Liver (tissue), 8 donors: ENCODE measurements at regions not wholly inside any gene's neighbourhood (a gene's known extent, or its start where the extent isn't known, plus 50 kb on each side); places are given as distances from the start of the nearest gene placed in this dataset.

ENCODE experiments used
- DNase-seq: peaks from one replicate; pipeline ENCODE4 v3.0.0-alpha.2; 2017; ENCODE audit warnings: low spot score
- H3K27ac ChIP-seq, 2 donors: one replicate each; pipeline ENCODE4 v1.7.0; 2013; ENCODE audit warnings: inconsistent platforms in 2 of 2, low read length in 2 of 2, control low read depth in 1 of 2, low read depth in 1 of 2, mild to moderate bottlenecking in 1 of 2
- H3K27me3 ChIP-seq, 4 donors: one replicate each; pipeline versions ENCODE4 v1.6.1 to v1.7.0; 2013; ENCODE audit warnings: low read length in 3 of 4, inconsistent platforms in 1 of 4, mild to moderate bottlenecking in 1 of 4, moderate library complexity in 1 of 4; ENCODE audit not compliant: control insufficient read depth in 4 of 4, insufficient read depth in 4 of 4
- H3K36me3 ChIP-seq, 4 donors: one replicate each; pipeline versions ENCODE4 v1.6.1 to v1.7.0; 2013; ENCODE audit warnings: low read length in 3 of 4, mild to moderate bottlenecking in 3 of 4, low read depth in 1 of 4, moderate library complexity in 1 of 4; ENCODE audit not compliant: control insufficient read depth in 4 of 4, insufficient read depth in 3 of 4
- H3K4me1 ChIP-seq, 4 donors: one replicate each; pipeline versions ENCODE4 v1.6.1 to v1.7.0; 2013; ENCODE audit warnings: low read length in 3 of 4, mild to moderate bottlenecking in 3 of 4, moderate library complexity in 1 of 4; ENCODE audit not compliant: control insufficient read depth in 4 of 4, insufficient read depth in 4 of 4
- H3K4me3 ChIP-seq, 3 donors: one replicate each; pipeline versions ENCODE4 v1.6.1 to v1.7.0; 2013; ENCODE audit warnings: low read length in 3 of 3, control low read depth in 1 of 3, low read depth in 1 of 3, mild to moderate bottlenecking in 1 of 3
- H3K9ac ChIP-seq, 2 donors: one replicate each; pipeline ENCODE4 v1.7.0; 2013; ENCODE audit warnings: low read length in 2 of 2, mild to moderate bottlenecking in 2 of 2, moderate library complexity in 2 of 2, control low read depth in 1 of 2, low read depth in 1 of 2
- H3K9me3 ChIP-seq, 4 donors: one replicate each; pipeline versions ENCODE4 v1.6.1 to v1.7.0; 2013; ENCODE audit warnings: low read length in 3 of 4; ENCODE audit not compliant: control insufficient read depth in 4 of 4
- ATF3 ChIP-seq: IDR thresholded peaks from 2 replicates; pipeline ENCODE4 v1.6.1; 2016; ENCODE audit warnings: antibody characterized with exemption
- CTCF ChIP-seq: fragments of 150-350 bp; IDR thresholded peaks from 2 replicates; pipeline ENCODE4 v1.5.1; 2017; ENCODE audit warnings: improper control_type of control experiment, low read depth, low read length; ENCODE audit not compliant: missing input control
- EGR1 ChIP-seq, 2 donors: IDR thresholded peaks; 2 replicates each; pipeline ENCODE4 v1.6.1; 2016 to 2018; ENCODE audit warnings: antibody characterized with exemption in 2 of 2, low read depth in 2 of 2
- FOXA2 ChIP-seq: IDR thresholded peaks from 2 replicates; pipeline ENCODE4 v1.6.1; 2016; ENCODE audit warnings: antibody characterized with exemption
- JUND ChIP-seq, 2 donors: IDR thresholded peaks; 2 replicates each; pipeline ENCODE4 v1.6.1; 2016; ENCODE audit warnings: antibody characterized with exemption in 2 of 2
- MAX ChIP-seq: IDR thresholded peaks from 2 replicates; pipeline ENCODE4 v1.6.1; 2016; ENCODE audit warnings: antibody characterized with exemption
- REST ChIP-seq: IDR thresholded peaks from 2 replicates; pipeline ENCODE4 v1.6.1; 2016; ENCODE audit warnings: antibody characterized with exemption, mild to moderate bottlenecking
- SP1 ChIP-seq: IDR thresholded peaks from 2 replicates; pipeline ENCODE4 v1.6.1; 2018; ENCODE audit warnings: antibody characterized with exemption, mild to moderate bottlenecking
- TAF1 ChIP-seq: conservative IDR thresholded peaks from 2 replicates; pipeline ENCODE4 v1.6.1; 2016; ENCODE audit warnings: antibody characterized with exemption, mild to moderate bottlenecking
- YY1 ChIP-seq: IDR thresholded peaks from 2 replicates; pipeline ENCODE4 v1.6.1; 2016; ENCODE audit warnings: antibody characterized with exemption, mild to moderate bottlenecking
- WGBS: extraction: QIAGEN DNeasy Blood & Tissue Kit; methylation state at CpG from one replicate; pipeline ENCODE4 v1.1.7; 2013; 5-methylcytosine and 5-hydroxymethylcytosine counted together
- donor health status: healthy.
- donor health status: healthy.
- donor health status: healthy.
- donor health status: healthy.
- donor health status: healthy.

- DNase-seq = no peak
- Histone ChIP-seq H3K36me3 (no peaks in the 10 kb centered on the region), H3K4me3 (no peak overlapping the region), H3K9me3 (peaks cover 0 to 1% (median 0%) of the 10 kb centered on the region in 4 donors), H3K9ac (no peak overlapping the region), H3K27me3 (peaks cover 0 to 2% (median 0%) of the 10 kb centered on the region in 4 donors), H3K27ac (no peak overlapping the region), H3K4me1 (no peaks in the 10 kb centered on the region)
- no peak for TF ChIP-seq SP1
- no peak for TF ChIP-seq FOXA2
- TF ChIP-seq EGR1 (IDR thresholded peaks at IDR 0.05; ENCODE audit: low read depth in 2 of 2) = no peak
- no peak for TF ChIP-seq JUND (IDR thresholded peaks at IDR 0.05)
- no peak for TF ChIP-seq CTCF
- no peak for TF ChIP-seq YY1
- TF ChIP-seq TAF1 = no peak
- 77% methylated on average over 15 of the region's 15 CpGs for WGBS
These were observed 170.4 kb upstream of the SYT6 start for GRCh38 chr1:114323959-114324661.

- Histone ChIP-seq H3K9ac (no peak overlapping the region), H3K4me3 (no peak overlapping the region), H3K9me3 (peaks cover 0 to 1% (median 0%) of the 10 kb centered on the region in 4 donors), H3K4me1 (no peaks in the 10 kb centered on the region), H3K36me3 (no peaks in the 10 kb centered on the region), H3K27ac (no peak overlapping the region), H3K27me3 (peaks cover 0 to 2% (median 0%) of the 10 kb centered on the region in 4 donors)
- TF ChIP-seq ATF3 (no peak), CTCF (no peak), FOXA2 (no peak), REST (no peak), YY1 (no peak), MAX (no peak), TAF1 (no peak)
- no peak for DNase-seq
- WGBS = 75% methylated on average over 2 of the region's 2 CpGs
These were observed 169.1 kb upstream of the SYT6 start for GRCh38 chr1:114322734-114323133.
